GM12892 (cell line): ENCODE measurements at regions not wholly inside any gene's neighbourhood (a gene's known extent, or its start where the extent isn't known, plus 50 kb on each side); places are given as distances from the start of the nearest gene placed in this dataset.

Experiments used
- POLR2A ChIP-seq: IDR thresholded peaks from 2 replicates; pipeline ENCODE4 v1.6.1; 2011; ENCODE audit warnings: low read depth, low read length, control low read depth
- TAF1 ChIP-seq: IDR thresholded peaks from 2 replicates; pipeline ENCODE4 v1.6.1; 2011; ENCODE audit warnings: low read depth, mild to moderate bottlenecking, control low read depth, low read length, borderline replicate concordance

DNA sequence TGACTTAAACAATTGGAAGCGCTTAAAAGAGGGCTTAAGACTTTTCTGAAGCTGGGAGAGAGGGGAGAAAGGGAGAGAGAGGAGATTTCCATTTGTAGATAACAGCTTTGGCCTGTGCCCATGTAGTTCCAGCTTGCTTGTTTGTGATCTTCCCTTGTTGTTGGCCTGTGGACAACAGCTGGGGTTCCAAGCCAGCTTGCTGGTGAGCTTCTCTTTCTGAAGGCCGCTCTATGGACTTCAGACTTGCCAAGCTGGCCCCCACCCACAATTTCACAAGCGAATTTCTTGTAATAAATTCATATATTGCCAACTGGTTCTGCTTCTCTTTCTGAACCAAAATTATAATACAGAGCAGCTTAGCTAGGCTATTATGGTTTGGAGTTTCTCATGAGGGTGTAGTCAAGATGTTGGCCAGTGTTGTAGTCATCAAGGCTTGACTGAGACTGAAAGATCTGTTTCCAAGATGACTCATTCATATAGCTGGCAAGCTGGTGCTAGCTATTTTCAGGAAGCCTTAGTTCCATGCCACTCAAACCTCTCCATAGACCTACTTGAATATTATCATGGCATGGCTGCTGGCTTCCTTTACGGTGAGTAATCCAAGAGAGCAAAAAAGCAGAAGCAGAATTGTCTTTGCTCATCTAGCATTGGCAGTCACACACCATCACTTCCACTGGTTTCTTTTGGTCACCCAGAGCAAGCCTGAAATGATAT, 89.4 kb downstream of the ATP23 start:
- TF ChIP-seq POLR2A (no peak), TAF1 (no peak)
